Hepatocyte (in vitro differentiated cells): ENCODE measurements at regions not wholly inside any gene's neighbourhood (a gene's known extent, or its start where the extent isn't known, plus 50 kb on each side); places are given as distances from the start of the nearest gene placed in this dataset.

Source experiments
- DNase-seq: peaks from one replicate; pipeline ENCODE4 v3.0.0-alpha.2; 2016; ENCODE audit warnings: low spot score
- H2AFZ ChIP-seq: fragments of 200-600 bp; sonication (generic); 2 replicates; pipeline ENCODE4 v1.6.0; 2016; ENCODE audit warnings: antibody characterized with exemption, mild to moderate bottlenecking
- H3K27ac ChIP-seq: fragments of 200-600 bp; sonication (generic); 2 replicates; pipeline ENCODE4 v1.5.1; 2016; ENCODE audit warnings: mild to moderate bottlenecking
- H3K27me3 ChIP-seq: fragments of 200-600 bp; sonication (generic); 2 replicates; pipeline ENCODE4 v1.6.1; 2016
- H3K36me3 ChIP-seq: fragments of 200-600 bp; sonication (generic); replicated peaks from 2 replicates; pipeline ENCODE4 v1.5.1; 2016; ENCODE audit warnings: low read depth; ENCODE audit not compliant: insufficient read depth
- H3K4me1 ChIP-seq: fragments of 200-600 bp; sonication (generic); 2 replicates; pipeline ENCODE4 v1.5.1; 2016; ENCODE audit warnings: mild to moderate bottlenecking, moderate library complexity; ENCODE audit not compliant: insufficient read depth
- H3K4me2 ChIP-seq: fragments of 200-600 bp; sonication (generic); 2 replicates; pipeline ENCODE4 v1.6.0; 2016
- H3K4me3 ChIP-seq: fragments of 200-600 bp; sonication (generic); 2 replicates; pipeline ENCODE4 v1.5.1; 2016; ENCODE audit warnings: mild to moderate bottlenecking
- H3K79me2 ChIP-seq: fragments of 200-600 bp; sonication (generic); 2 replicates; pipeline ENCODE4 v1.6.0; 2017; ENCODE audit warnings: mild to moderate bottlenecking
- H3K9me2 ChIP-seq: fragments of 200-600 bp; sonication (generic); replicated peaks from 2 replicates; pipeline ENCODE4 v1.6.0; 2017; ENCODE audit warnings: mild to moderate bottlenecking; ENCODE audit not compliant: insufficient read depth
- H3K9me3 ChIP-seq: fragments of 200-600 bp; sonication (generic); 2 replicates; pipeline ENCODE4 v1.5.1; 2016; ENCODE audit warnings: low read depth, mild to moderate bottlenecking
- H4K20me1 ChIP-seq: fragments of 200-600 bp; sonication (generic); 2 replicates; pipeline ENCODE4 v1.6.0; 2016; ENCODE audit warnings: mild to moderate bottlenecking; ENCODE audit not compliant: insufficient read depth, poor library complexity, severe bottlenecking
- CTCF ChIP-seq: fragments of 200-600 bp; sonication (generic); IDR thresholded peaks from 2 replicates; pipeline ENCODE4 v1.5.1; 2016; ENCODE audit warnings: antibody characterized with exemption, mild to moderate bottlenecking; ENCODE audit not compliant: poor library complexity
- EZH2 ChIP-seq: fragments of 200-600 bp; sonication (generic); IDR thresholded peaks from 2 replicates; pipeline ENCODE4 v1.6.1; 2016; ENCODE audit warnings: antibody characterized with exemption, mild to moderate bottlenecking, borderline replicate concordance
- EZH2phosphoT487 ChIP-seq: fragments of 200-600 bp; sonication (generic); IDR thresholded peaks from one replicate; pipeline ENCODE4 v1.6.1; 2018; ENCODE audit warnings: antibody characterized with exemption, mild to moderate bottlenecking, low read depth, moderate library complexity; ENCODE audit not compliant: unreplicated experiment, severe bottlenecking
- WGBS: methylation state at CpG from one replicate; pipeline ENCODE4 v1.1.6; 2016; ENCODE audit warnings: low lambda C conversion rate; ENCODE audit errors: missing lambda C conversion rate; 5-methylcytosine and 5-hydroxymethylcytosine counted together

- Histone ChIP-seq H2AFZ (no peak overlapping the region), H3K4me3 (no peak overlapping the region), H3K79me2 (no peaks in the 10 kb centered on the region), H3K9me3 (no peaks in the 10 kb centered on the region), H3K27me3 (no peaks in the 10 kb centered on the region), H3K4me2 (no peak overlapping the region), H3K36me3 (no peaks in the 10 kb centered on the region), H3K27ac (no peak overlapping the region), H3K4me1 (peaks cover 18% of the 10 kb centered on the region), H3K9me2 (no peaks in the 10 kb centered on the region), H4K20me1 (no peaks in the 10 kb centered on the region)
- 83% methylated on average over 3 of the region's 3 CpGs for WGBS
- no peak for DNase-seq
- TF ChIP-seq EZH2phosphoT487 (no peak), EZH2 (no peak), CTCF (no peak)
Measured at GRCh38 chr5:125045646-125046045, 299.2 kb upstream of the ZNF608 start.

GRCh38 chr5:125046838-125047237 lies 300.4 kb upstream of the ZNF608 start:
- 100% methylated on average over 1 of the region's 1 CpG for WGBS
- Histone ChIP-seq H3K4me2 (no peak overlapping the region), H4K20me1 (no peaks in the 10 kb centered on the region), H3K9me3 (no peaks in the 10 kb centered on the region), H3K27me3 (no peaks in the 10 kb centered on the region), H3K4me3 (no peak overlapping the region), H3K9me2 (no peaks in the 10 kb centered on the region), H3K27ac (no peak overlapping the region), H3K4me1 (peaks cover 12% of the 10 kb centered on the region), H2AFZ (no peak overlapping the region), H3K79me2 (no peaks in the 10 kb centered on the region), H3K36me3 (no peaks in the 10 kb centered on the region)
- no peak for DNase-seq
- no peak for TF ChIP-seq EZH2phosphoT487
- TF ChIP-seq EZH2, result no peak
- TF ChIP-seq CTCF, result no peak

GRCh38 chr5:125047871-125048270 lies 301.4 kb upstream of the ZNF608 start:
- Histone ChIP-seq H4K20me1 (no peaks in the 10 kb centered on the region), H3K27me3 (no peaks in the 10 kb centered on the region), H3K27ac (no peak overlapping the region), H3K9me2 (no peaks in the 10 kb centered on the region), H3K4me1 (peaks cover 9% of the 10 kb centered on the region), H3K4me3 (no peak overlapping the region), H3K9me3 (no peaks in the 10 kb centered on the region), H3K4me2 (no peak overlapping the region), H2AFZ (no peak overlapping the region), H3K79me2 (no peaks in the 10 kb centered on the region), H3K36me3 (no peaks in the 10 kb centered on the region)
- no peak for TF ChIP-seq EZH2
- no peak for TF ChIP-seq CTCF
- no peak for TF ChIP-seq EZH2phosphoT487
- WGBS, result 97% methylated on average over 3 of the region's 3 CpGs
- DNase-seq, result no peak
